ENCODE measurements at regions not wholly inside any gene's neighbourhood (a gene's known extent, or its start where the extent isn't known, plus 50 kb on each side); places are given as distances from the start of the nearest gene placed in this dataset.

GRCh38 chr15:35872577-35872976 lies 326.6 kb upstream of the DPH6 start:
- no peak for DNase-seq

GRCh38 chr15:35874260-35874905 lies 328.4 kb upstream of the DPH6 start:
- no peak for DNase-seq

GRCh38 chr15:35876762-35877161 lies 330.8 kb upstream of the DPH6 start:
- DNase-seq, result no peak

- DNase-seq, result no peak
Observed at GRCh38 chr15:35880896-35881295, 334.9 kb upstream of the DPH6 start.

- no peak for DNase-seq
Observed at GRCh38 chr15:35885870-35886269, 339.9 kb upstream of the DPH6 start.

- DNase-seq, result no peak
Observed at GRCh38 chr15:35886765-35887164, 340.8 kb upstream of the DPH6 start.

- peak; percentile 25 for DNase-seq
Observed at GRCh38 chr15:35888815-35889214, 342.9 kb upstream of the DPH6 start.

- DNase-seq, result no peak
Observed at GRCh38 chr15:35907511-35907910, 361.5 kb upstream of the DPH6 start.

GRCh38 chr15:35909414-35909813 lies 363.4 kb upstream of the DPH6 start:
- DNase-seq, result no peak

GRCh38 chr15:35910227-35910626 lies 364.3 kb upstream of the DPH6 start:
- DNase-seq, result no peak

GRCh38 chr15:35911052-35911777 lies 365.2 kb upstream of the DPH6 start:
- DNase-seq, result no peak

- DNase-seq, result no peak
Observed at GRCh38 chr15:35912196-35912595, 366.2 kb upstream of the DPH6 start.

- DNase-seq, result no peak
Observed at GRCh38 chr15:35914573-35914972, 368.6 kb upstream of the DPH6 start.

- DNase-seq, result no peak
Observed at GRCh38 chr15:35921046-35921445, 375.1 kb upstream of the DPH6 start.

- no peak for DNase-seq
Observed at GRCh38 chr15:35925275-35926006, 379.5 kb upstream of the DPH6 start.

GRCh38 chr15:35926007-35926380 lies 380.0 kb upstream of the DPH6 start:
- no peak for DNase-seq

- DNase-seq, result no peak
Observed at GRCh38 chr15:35928847-35929246, 382.9 kb upstream of the DPH6 start.

- DNase-seq, result no peak
Observed at GRCh38 chr15:35929740-35930444, 383.9 kb upstream of the DPH6 start.

- no peak for DNase-seq
Observed at GRCh38 chr15:35931799-35932341, 385.9 kb upstream of the DPH6 start.

GRCh38 chr15:35932531-35932930 lies 386.6 kb upstream of the DPH6 start:
- DNase-seq, result no peak

- no peak for DNase-seq
Observed at GRCh38 chr15:35933531-35933930, 387.6 kb upstream of the DPH6 start.

GRCh38 chr15:35934383-35935049 lies 388.6 kb upstream of the DPH6 start:
- DNase-seq, result no peak

GRCh38 chr15:35936284-35936683 lies 390.3 kb upstream of the DPH6 start:
- no peak for DNase-seq

All from NCI-H82 (cell line).